Upper lobe of right lung (tissue), 1 donor: ENCODE measurements at regions not wholly inside any gene's neighbourhood (a gene's known extent, or its start where the extent isn't known, plus 50 kb on each side); places are given as distances from the start of the nearest gene placed in this dataset.

Experiments
- ATAC-seq: fragments of 200-7000 bp; cut with Tn5 transposase; one replicate; pipeline ENCODE4 v1.9.1; 2020; ENCODE audit warnings: mild to moderate bottlenecking, moderate library complexity
- DNase-seq: peaks from one replicate; pipeline ENCODE4 v3.0.0-alpha.2; 2020
- H3K27ac ChIP-seq: fragments of 200-600 bp; one replicate; pipeline ENCODE4 v1.8.0; 2022
- H3K27me3 ChIP-seq: fragments of 200-600 bp; one replicate; pipeline ENCODE4 v1.8.0; 2022; ENCODE audit warnings: mild to moderate bottlenecking
- H3K36me3 ChIP-seq: fragments of 200-600 bp; one replicate; pipeline ENCODE4 v1.8.0; 2022
- H3K4me1 ChIP-seq: fragments of 200-600 bp; one replicate; pipeline ENCODE4 v1.8.0; 2022
- H3K4me3 ChIP-seq: fragments of 200-600 bp; one replicate; pipeline ENCODE4 v1.8.0; 2022; ENCODE audit warnings: mild to moderate bottlenecking
- H3K9me3 ChIP-seq: fragments of 200-600 bp; one replicate; pipeline ENCODE4 v1.8.0; 2022
- CTCF ChIP-seq: fragments of 200-600 bp; IDR thresholded peaks from one replicate; pipeline ENCODE4 v1.8.0; 2022; ENCODE audit warnings: antibody characterized with exemption
- intact Hi-C: fragments of 100-400 bp; cut with DNase I; formaldehyde crosslinking; loops from one replicate; pipeline ENCODE4 v1.11.0; 2022
- donor health status: DM: no; HTN: yes; CAD: no; lungs with severe emphysema.

- Histone ChIP-seq H3K4me1 (peaks cover 12% of the 10 kb centered on the region), H3K36me3 (no peaks in the 10 kb centered on the region), H3K27ac (no peak overlapping the region), H3K9me3 (no peaks in the 10 kb centered on the region), H3K27me3 (no peaks in the 10 kb centered on the region), H3K4me3 (no peak overlapping the region)
- DNase-seq (no peak), ATAC-seq (no peak)
- intact Hi-C loops: no loop called here
- TF ChIP-seq CTCF: no peak
These were observed 70.0 kb upstream of the CPM start for GRCh38 chr12:69002969-69003368.

GRCh38 chr12:69003991-69004390 lies 71.0 kb upstream of the CPM start:
- Histone ChIP-seq H3K4me3 (no peak overlapping the region), H3K9me3 (no peaks in the 10 kb centered on the region), H3K36me3 (no peaks in the 10 kb centered on the region), H3K4me1 (peaks cover 14% of the 10 kb centered on the region), H3K27me3 (no peaks in the 10 kb centered on the region), H3K27ac (no peak overlapping the region)
- TF ChIP-seq CTCF: no peak
- intact Hi-C loops: no loop called here
- ATAC-seq (no peak), DNase-seq (no peak)

GRCh38 chr12:69007101-69007854 lies 74.3 kb upstream of the CPM start:
- Histone ChIP-seq H3K9me3 (no peaks in the 10 kb centered on the region), H3K27me3 (no peaks in the 10 kb centered on the region), H3K4me1 (peaks cover 14% of the 10 kb centered on the region), H3K36me3 (no peaks in the 10 kb centered on the region), H3K4me3 (peak overlapping the region; percentile 1), H3K27ac (peak overlapping the region; percentile 56)
- no peak for TF ChIP-seq CTCF
- ATAC-seq: peak; percentile 65
- intact Hi-C loops: no loop called here
- DNase-seq: no peak

GRCh38 chr12:69007855-69008351 lies 74.9 kb upstream of the CPM start:
- H3K36me3 ChIP-seq: no peaks in the 10 kb centered on the region
- no peaks in the 10 kb centered on the region for H3K9me3 ChIP-seq
- ATAC-seq (no peak), DNase-seq (no peak)
- peaks cover 14% of the 10 kb centered on the region for H3K4me1 ChIP-seq
- H3K4me3 ChIP-seq: no peak overlapping the region
- H3K27ac ChIP-seq: peak overlapping the region; percentile 56
- intact Hi-C loops: no loop called here
- H3K27me3 ChIP-seq: no peaks in the 10 kb centered on the region
- TF ChIP-seq CTCF: no peak

- H3K9me3 ChIP-seq: no peaks in the 10 kb centered on the region
- DNase-seq: no peak
- H3K4me3 ChIP-seq: no peak overlapping the region
- no peak overlapping the region for H3K27ac ChIP-seq
- no peaks in the 10 kb centered on the region for H3K27me3 ChIP-seq
- intact Hi-C loops: no loop called here
- H3K36me3 ChIP-seq: no peaks in the 10 kb centered on the region
- no peak for TF ChIP-seq CTCF
- peak; percentile 78 for ATAC-seq
- peaks cover 14% of the 10 kb centered on the region for H3K4me1 ChIP-seq
These were observed 75.5 kb upstream of the CPM start for GRCh38 chr12:69008520-69008919.
